Astrocyte of the cerebellum (primary cell): ENCODE measurements at regions not wholly inside any gene's neighbourhood (a gene's known extent, or its start where the extent isn't known, plus 50 kb on each side); places are given as distances from the start of the nearest gene placed in this dataset.
"Not testable (repeated sequence)": the region's sequence is repeated elsewhere in the genome, so short reads cannot be mapped to it uniquely, and the experiment has no call there.

Source experiments
- DNase-seq: peaks from one replicate; pipeline ENCODE4 v3.0.0-alpha.2; 2011; ENCODE audit warnings: low read depth
- H3K4me3 ChIP-seq: 2 replicates; pipeline ENCODE4 v1.5.1; 2011; ENCODE audit warnings: mild to moderate bottlenecking, low read depth, low read length, moderate library complexity
- in situ Hi-C: cut with HindIII; loops from 2 replicates; pipeline ENCODE4 v1.10.0; 2017; ENCODE audit warnings: low sequenced_read_pairs
- TF ChIP-seq, protein P1 (sequence below): IDR thresholded peaks from 2 replicates; pipeline ENCODE4 v1.5.1; 2012; ENCODE audit warnings: low read length, low read depth, moderate library complexity, mild to moderate bottlenecking; ENCODE audit errors: missing control alignments

GRCh38 chr20:55142932-55143331 lies 667.5 kb downstream of the DOK5 start:
- no peak overlapping the region for H3K4me3 ChIP-seq
- in situ Hi-C loops = no loop called here
- DNase-seq = no peak
- TF ChIP-seq, protein P1, sequence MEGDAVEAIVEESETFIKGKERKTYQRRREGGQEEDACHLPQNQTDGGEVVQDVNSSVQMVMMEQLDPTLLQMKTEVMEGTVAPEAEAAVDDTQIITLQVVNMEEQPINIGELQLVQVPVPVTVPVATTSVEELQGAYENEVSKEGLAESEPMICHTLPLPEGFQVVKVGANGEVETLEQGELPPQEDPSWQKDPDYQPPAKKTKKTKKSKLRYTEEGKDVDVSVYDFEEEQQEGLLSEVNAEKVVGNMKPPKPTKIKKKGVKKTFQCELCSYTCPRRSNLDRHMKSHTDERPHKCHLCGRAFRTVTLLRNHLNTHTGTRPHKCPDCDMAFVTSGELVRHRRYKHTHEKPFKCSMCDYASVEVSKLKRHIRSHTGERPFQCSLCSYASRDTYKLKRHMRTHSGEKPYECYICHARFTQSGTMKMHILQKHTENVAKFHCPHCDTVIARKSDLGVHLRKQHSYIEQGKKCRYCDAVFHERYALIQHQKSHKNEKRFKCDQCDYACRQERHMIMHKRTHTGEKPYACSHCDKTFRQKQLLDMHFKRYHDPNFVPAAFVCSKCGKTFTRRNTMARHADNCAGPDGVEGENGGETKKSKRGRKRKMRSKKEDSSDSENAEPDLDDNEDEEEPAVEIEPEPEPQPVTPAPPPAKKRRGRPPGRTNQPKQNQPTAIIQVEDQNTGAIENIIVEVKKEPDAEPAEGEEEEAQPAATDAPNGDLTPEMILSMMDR = no peak

DNA sequence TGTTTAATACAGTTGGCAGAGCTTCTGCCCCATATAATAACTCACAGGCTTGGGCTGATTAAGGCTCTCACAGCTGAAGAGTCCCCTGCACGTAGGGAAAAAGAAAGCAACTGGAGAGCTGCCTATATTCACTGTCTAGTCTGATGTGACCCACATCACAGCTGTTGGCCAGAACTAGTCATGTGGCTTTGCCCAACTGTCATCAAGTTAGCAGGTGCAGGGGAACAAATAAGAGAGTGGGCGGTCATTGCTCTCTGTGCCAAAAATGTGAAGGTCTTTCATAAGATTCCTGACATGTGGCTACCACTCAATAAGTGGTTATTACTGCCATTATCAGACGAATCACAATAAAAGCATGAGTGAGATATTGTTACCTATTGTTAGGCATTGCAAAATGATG lies 665.2 kb downstream of the DOK5 start:
- H3K4me3 ChIP-seq = no peak overlapping the region
- in situ Hi-C loops = no loop called here
- DNase-seq = no peak
- TF ChIP-seq, protein P1 = no peak

GRCh38 chr20:55139173-55139765 lies 663.9 kb downstream of the DOK5 start:
- H3K4me3 ChIP-seq = no peak overlapping the region
- DNase-seq = no peak
- in situ Hi-C loops = no loop called here
- TF ChIP-seq, protein P1 = no peak

DNA sequence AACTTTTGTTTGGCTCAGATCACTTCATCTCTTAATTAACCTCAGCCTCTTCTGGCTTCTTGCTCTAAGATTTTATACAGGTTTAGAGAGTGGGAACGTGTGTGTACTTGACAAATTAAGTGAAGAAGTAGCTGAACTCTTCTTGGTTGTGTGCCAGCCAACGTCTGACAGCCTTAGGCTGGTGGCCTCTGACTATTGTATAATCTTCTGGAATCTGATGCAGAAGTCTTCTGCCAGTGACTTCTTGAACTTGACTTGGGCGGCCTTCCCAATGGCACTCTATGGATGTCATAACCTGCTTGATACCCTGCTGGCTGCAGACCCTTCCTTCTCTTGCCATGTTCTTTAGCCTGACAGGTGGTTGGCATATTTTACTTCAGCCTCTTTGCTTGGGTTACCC lies 660.5 kb downstream of the DOK5 start:
- no peak for DNase-seq
- in situ Hi-C loops = no loop called here
- TF ChIP-seq, protein P1 = no peak
- H3K4me3 ChIP-seq = no peak overlapping the region

- no peak overlapping the region for H3K4me3 ChIP-seq
- TF ChIP-seq, protein P1 = no peak
- DNase-seq = no peak
- in situ Hi-C loops = no loop called here
These were observed 657.1 kb downstream of the DOK5 start for GRCh38 chr20:55132523-55132922.

DNA sequence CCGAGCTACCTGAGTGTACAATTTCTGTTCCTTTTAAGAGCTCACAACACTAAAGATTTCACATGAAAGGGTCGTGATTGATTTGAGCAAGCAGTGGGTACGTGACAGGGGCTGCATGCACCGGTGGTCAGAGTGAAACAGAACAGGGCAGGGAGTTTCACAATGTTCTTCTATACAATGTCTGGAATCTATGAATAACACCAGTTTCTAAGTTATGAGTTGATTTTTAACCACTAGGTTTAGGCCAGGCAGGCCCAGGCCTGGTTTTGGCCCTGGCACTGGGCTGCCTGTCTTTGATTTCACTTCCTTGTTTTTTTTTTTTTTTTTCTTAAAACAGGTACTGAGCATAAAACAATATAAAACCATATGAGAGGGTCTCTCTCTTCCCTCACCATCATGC lies 642.2 kb downstream of the DOK5 start:
- H3K4me3 ChIP-seq, in situ Hi-C loops, DNase-seq: not testable (repeated sequence)

- DNase-seq = no peak
These were observed 641.2 kb downstream of the DOK5 start for GRCh38 chr20:55116598-55116997.

More at GRCh38 chr20:55116598-55116997, 641.2 kb downstream of the DOK5 start:
- TF ChIP-seq, protein P1 = no peak
- no peak overlapping the region for H3K4me3 ChIP-seq
- in situ Hi-C loops = no loop called here
